Umbilical cord (tissue), 1 donor: ENCODE measurements at regions not wholly inside any gene's neighbourhood (a gene's known extent, or its start where the extent isn't known, plus 50 kb on each side); places are given as distances from the start of the nearest gene placed in this dataset.
A peak's percentile ranks its signal among the peaks of the same experiment; 100 is the strongest.

Source experiments
- DNase-seq: peaks from one replicate; pipeline ENCODE4 v3.0.0-alpha.2; 2015; ENCODE audit warnings: low spot score

DNA sequence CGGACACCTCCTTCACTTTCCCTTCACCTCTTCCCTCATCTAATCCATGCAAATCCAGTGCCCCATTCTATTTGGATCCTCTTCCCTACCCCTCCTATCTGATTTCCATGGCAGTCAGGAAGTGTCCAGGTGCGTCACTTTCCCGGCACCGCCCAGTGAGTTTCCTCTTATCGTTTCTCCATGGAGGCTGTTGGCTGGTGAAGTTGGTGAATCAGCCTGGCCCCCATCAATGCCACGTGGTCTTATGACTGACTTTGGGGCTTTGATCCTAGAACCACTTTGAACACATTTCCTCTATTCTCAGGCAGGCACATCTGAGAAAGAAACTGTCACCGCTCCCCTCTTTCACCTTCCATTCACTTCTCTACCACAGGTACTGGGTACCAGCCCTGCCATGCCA, 137.8 kb downstream of the CEP135 start:
- no peak for DNase-seq

GRCh38 chr4:56086073-56086541, 137.4 kb downstream of the CEP135 start:
- DNase-seq: no peak

DNA sequence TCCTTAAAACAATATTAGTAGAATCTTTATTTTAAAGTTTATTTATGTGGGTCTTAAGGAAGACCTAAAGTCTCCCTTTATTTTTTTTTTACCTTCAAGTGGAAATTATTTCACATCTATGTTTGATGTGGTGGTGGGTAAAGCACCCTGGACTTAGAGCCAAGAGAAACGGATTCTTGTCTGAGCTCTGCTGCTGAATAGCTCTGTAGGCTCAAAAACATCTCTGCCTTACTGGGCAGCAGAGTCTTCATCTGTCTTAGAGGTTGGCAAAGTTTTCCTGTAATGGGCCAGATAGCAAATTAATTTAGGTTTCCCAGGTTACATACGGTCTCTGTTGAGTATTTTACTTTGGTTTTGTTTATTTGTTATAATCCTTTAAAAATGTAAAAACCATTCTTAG, 136.5 kb downstream of the CEP135 start:
- DNase-seq: peak; percentile 10

- no peak for DNase-seq
These were observed 136.1 kb downstream of the CEP135 start for GRCh38 chr4:56084851-56085250.
